HEK293 (cell line): ENCODE measurements at regions not wholly inside any gene's neighbourhood (a gene's known extent, or its start where the extent isn't known, plus 50 kb on each side); places are given as distances from the start of the nearest gene placed in this dataset.

Source experiments
- CTCF ChIA-PET: fragments of 350-600 bp; formaldehyde crosslinking; extraction: SDS; loops from one replicate; lab custom pipeline; 2021; ENCODE audit warnings: antibody characterized with exemption; lab: Yijun Ruan, JAX
- POLR2A ChIA-PET: fragments of 300-600 bp; formaldehyde crosslinking; extraction: SDS; loops from one replicate; lab custom pipeline; 2020; ENCODE audit warnings: antibody characterized with exemption, inconsistent platforms; lab: Yijun Ruan, JAX
- H3K27ac ChIP-seq: fragments of 200-500 bp; sonication (Bioruptor generic); 2 replicates; pipeline ENCODE4 v1.5.1; 2014; ENCODE audit warnings: low read depth, low read length, control low read depth, inconsistent platforms; ENCODE audit errors: extremely low read depth
- H3K36me3 ChIP-seq, 2 experiments: fragments of 200-500 bp in 1 of 2; sonication (Bioruptor generic) in 1 of 2; 1 replicate in 1 of 2; 2 replicates in 1 of 2; pipeline ENCODE4 v1.5.1; 2014 to 2017; ENCODE audit warnings: inconsistent platforms in 2 of 2, low read length in 2 of 2; ENCODE audit not compliant: control insufficient read depth in 2 of 2, insufficient read depth in 1 of 2
- H3K4me1 ChIP-seq: fragments of 200-500 bp; sonication (Bioruptor generic); 2 replicates; pipeline ENCODE4 v1.5.1; 2014; ENCODE audit warnings: mild to moderate bottlenecking, low read length, inconsistent platforms; ENCODE audit not compliant: control insufficient read depth, insufficient read depth
- H3K4me3 ChIP-seq: 2 replicates; pipeline ENCODE4 v1.5.1; 2011; ENCODE audit warnings: low read depth, mild to moderate bottlenecking, control low read depth, low read length, moderate library complexity
- H3K9me3 ChIP-seq: fragments of 200-500 bp; sonication (Bioruptor generic); 2 replicates; pipeline ENCODE4 v1.5.1; 2014; ENCODE audit warnings: low read depth, low read length, inconsistent platforms; ENCODE audit not compliant: control insufficient read depth, insufficient read depth
- GFI1B ChIP-seq: fragments of 450-650 bp; formaldehyde crosslinking; IDR thresholded peaks from 2 replicates; pipeline ENCODE4 v1.5.1; 2016; ENCODE audit warnings: missing biosample characterization, missing genetic modification characterization
- HOXC10 ChIP-seq: sonication (generic); formaldehyde crosslinking; IDR thresholded peaks from 2 replicates; pipeline ENCODE4 v1.8.1; 2023; ENCODE audit warnings: mild to moderate bottlenecking, missing genetic modification reagents
- KLF10 ChIP-seq: fragments of 450-650 bp; IDR thresholded peaks from 2 replicates; pipeline ENCODE4 v1.5.1; 2018; ENCODE audit warnings: missing biosample characterization, mild to moderate bottlenecking, missing genetic modification characterization
- REPIN1 ChIP-seq: fragments of 450-650 bp; formaldehyde crosslinking; IDR thresholded peaks from 2 replicates; pipeline ENCODE4 v1.5.1; 2017; ENCODE audit warnings: missing biosample characterization, missing genetic modification characterization, low read depth
- TCF7L2 ChIP-seq: IDR thresholded peaks from 2 replicates; pipeline ENCODE4 v1.6.1; 2011; ENCODE audit warnings: low read depth, mild to moderate bottlenecking, inconsistent platforms, low read length, moderate library complexity, borderline replicate concordance
- ZFP37 ChIP-seq: fragments of 450-650 bp; formaldehyde crosslinking; IDR thresholded peaks from 2 replicates; pipeline ENCODE4 v1.5.1; 2016; ENCODE audit warnings: missing biosample characterization, missing genetic modification characterization
- ZNF140 ChIP-seq: fragments of 450-650 bp; formaldehyde crosslinking; IDR thresholded peaks from 2 replicates; pipeline ENCODE4 v1.5.1; 2016; ENCODE audit warnings: missing biosample characterization, missing genetic modification characterization
- ZNF146 ChIP-seq: fragments of 450-650 bp; formaldehyde crosslinking; IDR thresholded peaks from 2 replicates; pipeline ENCODE4 v1.5.1; 2016; ENCODE audit warnings: missing biosample characterization, missing genetic modification characterization
- ZNF18 ChIP-seq: fragments of 450-650 bp; formaldehyde crosslinking; IDR thresholded peaks from 2 replicates; pipeline ENCODE4 v1.5.1; 2016; ENCODE audit warnings: missing biosample characterization, missing genetic modification characterization
- ZNF37A ChIP-seq: fragments of 450-650 bp; IDR thresholded peaks from 2 replicates; pipeline ENCODE4 v1.5.1; 2018; ENCODE audit warnings: missing biosample characterization, missing genetic modification characterization
- ZNF544 ChIP-seq: fragments of 450-650 bp; formaldehyde crosslinking; IDR thresholded peaks from 2 replicates; pipeline ENCODE4 v1.5.0; 2017; ENCODE audit warnings: missing biosample characterization, missing genetic modification characterization
- ZNF549 ChIP-seq: fragments of 450-650 bp; IDR thresholded peaks from 2 replicates; pipeline ENCODE4 v1.5.1; 2018; ENCODE audit warnings: missing biosample characterization, missing genetic modification characterization, mild to moderate bottlenecking, inconsistent platforms, moderate library complexity
- TF ChIP-seq, protein P1 (sequence below): fragments of 450-650 bp; formaldehyde crosslinking; IDR thresholded peaks from 2 replicates; pipeline ENCODE4 v1.5.1; 2016; ENCODE audit warnings: missing biosample characterization, missing genetic modification characterization, borderline replicate concordance
- TF ChIP-seq, protein P2 (sequence below): fragments of 450-650 bp; formaldehyde crosslinking; IDR thresholded peaks from 2 replicates; pipeline ENCODE4 v1.5.1; 2017; ENCODE audit warnings: missing biosample characterization, missing genetic modification characterization
- TF ChIP-seq, protein P3 (sequence below): fragments of 450-650 bp; formaldehyde crosslinking; IDR thresholded peaks from 2 replicates; pipeline ENCODE4 v1.5.1; 2016; ENCODE audit warnings: missing biosample characterization, missing genetic modification characterization
- TF ChIP-seq, protein P4 (sequence below): fragments of 450-650 bp; formaldehyde crosslinking; IDR thresholded peaks from 2 replicates; pipeline ENCODE4 v1.5.1; 2016; ENCODE audit warnings: missing biosample characterization, missing genetic modification characterization

- TF ChIP-seq, protein P1, sequence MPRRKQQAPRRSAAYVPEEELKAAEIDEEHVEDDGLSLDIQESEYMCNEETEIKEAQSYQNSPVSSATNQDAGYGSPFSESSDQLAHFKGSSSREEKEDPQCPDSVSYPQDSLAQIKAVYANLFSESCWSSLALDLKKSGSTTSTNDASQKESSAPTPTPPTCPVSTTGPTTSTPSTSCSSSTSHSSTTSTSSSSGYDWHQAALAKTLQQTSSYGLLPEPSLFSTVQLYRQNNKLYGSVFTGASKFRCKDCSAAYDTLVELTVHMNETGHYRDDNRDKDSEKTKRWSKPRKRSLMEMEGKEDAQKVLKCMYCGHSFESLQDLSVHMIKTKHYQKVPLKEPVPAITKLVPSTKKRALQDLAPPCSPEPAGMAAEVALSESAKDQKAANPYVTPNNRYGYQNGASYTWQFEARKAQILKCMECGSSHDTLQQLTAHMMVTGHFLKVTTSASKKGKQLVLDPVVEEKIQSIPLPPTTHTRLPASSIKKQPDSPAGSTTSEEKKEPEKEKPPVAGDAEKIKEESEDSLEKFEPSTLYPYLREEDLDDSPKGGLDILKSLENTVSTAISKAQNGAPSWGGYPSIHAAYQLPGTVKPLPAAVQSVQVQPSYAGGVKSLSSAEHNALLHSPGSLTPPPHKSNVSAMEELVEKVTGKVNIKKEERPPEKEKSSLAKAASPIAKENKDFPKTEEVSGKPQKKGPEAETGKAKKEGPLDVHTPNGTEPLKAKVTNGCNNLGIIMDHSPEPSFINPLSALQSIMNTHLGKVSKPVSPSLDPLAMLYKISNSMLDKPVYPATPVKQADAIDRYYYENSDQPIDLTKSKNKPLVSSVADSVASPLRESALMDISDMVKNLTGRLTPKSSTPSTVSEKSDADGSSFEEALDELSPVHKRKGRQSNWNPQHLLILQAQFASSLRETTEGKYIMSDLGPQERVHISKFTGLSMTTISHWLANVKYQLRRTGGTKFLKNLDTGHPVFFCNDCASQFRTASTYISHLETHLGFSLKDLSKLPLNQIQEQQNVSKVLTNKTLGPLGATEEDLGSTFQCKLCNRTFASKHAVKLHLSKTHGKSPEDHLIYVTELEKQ = no peak
- no peak for TF ChIP-seq ZFP37 (tag by site-specific recombination)
- TF ChIP-seq, all 188 proteins: peak for 0
Observed at GRCh38 chr10:53239873-53240272, 467.3 kb upstream of the MBL2 start (continued).

DNA sequence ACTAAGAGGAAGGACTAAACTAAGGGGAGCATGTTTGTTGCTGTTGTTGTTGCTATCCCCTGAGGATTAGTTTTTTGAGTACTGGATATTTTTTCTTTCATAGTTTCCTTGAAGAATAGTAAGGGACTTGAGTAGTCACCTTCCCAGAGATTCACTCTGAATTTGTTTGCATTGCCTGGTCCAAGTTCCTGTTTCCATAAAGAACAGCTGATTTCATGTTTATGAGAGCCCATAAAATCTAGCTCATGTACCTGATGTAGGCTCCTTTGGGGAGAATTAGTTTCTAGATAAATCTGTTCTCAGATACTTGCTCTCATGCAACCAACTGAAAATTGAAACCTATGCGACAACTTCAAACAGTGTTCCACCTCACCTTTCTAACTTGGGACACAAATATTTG lies 464.4 kb upstream of the MBL2 start:
- TF ChIP-seq REPIN1 (no peak), ZNF140 (tag by site-specific recombination) (no peak)
- Histone ChIP-seq H3K9me3 (no peaks in the 10 kb centered on the region), H3K4me1 (no peaks in the 10 kb centered on the region), H3K27ac (no peak overlapping the region), H3K36me3 (no peaks in the 10 kb centered on the region), H3K4me3 (no peak overlapping the region)
- CTCF ChIA-PET = interaction anchor here (0.6 kb wide), 1 partner anchor 17 kb away, joined by 4 read pairs; no protein-coding TSS in a partner anchor
- POLR2A ChIA-PET = no interaction called here

- H3K9me3 ChIP-seq = no peaks in the 10 kb centered on the region
- no peak overlapping the region for H3K27ac ChIP-seq
- no peak for TF ChIP-seq ZNF18
- TF ChIP-seq TCF7L2 = no peak
- H3K4me1 ChIP-seq = no peaks in the 10 kb centered on the region
- no peaks in the 10 kb centered on the region for H3K36me3 ChIP-seq
- H3K4me3 ChIP-seq = no peak overlapping the region
- CTCF ChIA-PET = interaction anchor here (0.7 kb wide), 1 partner anchor 51 kb away, joined by 3 read pairs; no protein-coding TSS in a partner anchor
- POLR2A ChIA-PET = no interaction called here
Observed at GRCh38 chr10:53233749-53234148, 461.2 kb upstream of the MBL2 start.

GRCh38 chr10:53230651-53231050 lies 458.1 kb upstream of the MBL2 start:
- no peaks in the 10 kb centered on the region for H3K9me3 ChIP-seq
- no peak overlapping the region for H3K4me3 ChIP-seq
- ChIA-PET CTCF (no interaction called here), POLR2A (no interaction called here)
- no peaks in the 10 kb centered on the region for H3K4me1 ChIP-seq
- no peak overlapping the region for H3K27ac ChIP-seq
- H3K36me3 ChIP-seq = no peaks in the 10 kb centered on the region
- TF ChIP-seq, protein P2, sequence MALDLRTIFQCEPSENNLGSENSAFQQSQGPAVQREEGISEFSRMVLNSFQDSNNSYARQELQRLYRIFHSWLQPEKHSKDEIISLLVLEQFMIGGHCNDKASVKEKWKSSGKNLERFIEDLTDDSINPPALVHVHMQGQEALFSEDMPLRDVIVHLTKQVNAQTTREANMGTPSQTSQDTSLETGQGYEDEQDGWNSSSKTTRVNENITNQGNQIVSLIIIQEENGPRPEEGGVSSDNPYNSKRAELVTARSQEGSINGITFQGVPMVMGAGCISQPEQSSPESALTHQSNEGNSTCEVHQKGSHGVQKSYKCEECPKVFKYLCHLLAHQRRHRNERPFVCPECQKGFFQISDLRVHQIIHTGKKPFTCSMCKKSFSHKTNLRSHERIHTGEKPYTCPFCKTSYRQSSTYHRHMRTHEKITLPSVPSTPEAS (tag by site-specific recombination) = no peak
- TF ChIP-seq ZNF549 (tag by site-specific recombination) (no peak), ZNF37A (tag by site-specific recombination) (no peak), KLF10 (tag by site-specific recombination) (no peak), ZNF544 (no peak), GFI1B (no peak), HOXC10 (CRISPR knock-in tag) (no peak), ZNF146 (tag by site-specific recombination) (no peak)
- TF ChIP-seq, protein P3, sequence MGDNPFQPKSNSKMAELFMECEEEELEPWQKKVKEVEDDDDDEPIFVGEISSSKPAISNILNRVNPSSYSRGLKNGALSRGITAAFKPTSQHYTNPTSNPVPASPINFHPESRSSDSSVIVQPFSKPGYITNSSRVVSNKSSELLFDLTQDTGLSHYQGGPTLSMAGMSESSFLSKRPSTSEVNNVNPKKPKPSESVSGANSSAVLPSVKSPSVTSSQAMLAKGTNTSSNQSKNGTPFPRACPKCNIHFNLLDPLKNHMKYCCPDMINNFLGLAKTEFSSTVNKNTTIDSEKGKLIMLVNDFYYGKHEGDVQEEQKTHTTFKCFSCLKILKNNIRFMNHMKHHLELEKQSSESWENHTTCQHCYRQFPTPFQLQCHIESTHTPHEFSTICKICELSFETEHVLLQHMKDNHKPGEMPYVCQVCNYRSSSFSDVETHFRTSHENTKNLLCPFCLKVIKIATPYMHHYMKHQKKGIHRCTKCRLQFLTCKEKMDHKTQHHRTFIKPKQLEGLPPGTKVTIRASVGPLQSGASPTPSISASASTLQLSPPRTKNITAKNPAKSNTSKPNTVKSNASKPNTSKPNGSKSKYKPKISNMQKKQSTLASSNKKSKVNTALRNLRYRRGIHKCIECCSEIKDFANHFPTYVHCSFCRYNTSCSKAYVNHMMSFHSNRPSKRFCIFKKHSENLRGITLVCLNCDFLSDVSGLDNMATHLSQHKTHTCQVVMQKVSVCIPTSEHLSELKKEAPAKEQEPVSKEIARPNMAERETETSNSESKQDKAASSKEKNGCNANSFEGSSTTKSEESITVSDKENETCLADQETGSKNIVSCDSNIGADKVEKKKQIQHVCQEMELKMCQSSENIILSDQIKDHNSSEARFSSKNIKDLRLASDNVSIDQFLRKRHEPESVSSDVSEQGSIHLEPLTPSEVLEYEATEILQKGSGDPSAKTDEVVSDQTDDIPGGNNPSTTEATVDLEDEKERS (tag by site-specific recombination) = no peak
- TF ChIP-seq, protein P4, sequence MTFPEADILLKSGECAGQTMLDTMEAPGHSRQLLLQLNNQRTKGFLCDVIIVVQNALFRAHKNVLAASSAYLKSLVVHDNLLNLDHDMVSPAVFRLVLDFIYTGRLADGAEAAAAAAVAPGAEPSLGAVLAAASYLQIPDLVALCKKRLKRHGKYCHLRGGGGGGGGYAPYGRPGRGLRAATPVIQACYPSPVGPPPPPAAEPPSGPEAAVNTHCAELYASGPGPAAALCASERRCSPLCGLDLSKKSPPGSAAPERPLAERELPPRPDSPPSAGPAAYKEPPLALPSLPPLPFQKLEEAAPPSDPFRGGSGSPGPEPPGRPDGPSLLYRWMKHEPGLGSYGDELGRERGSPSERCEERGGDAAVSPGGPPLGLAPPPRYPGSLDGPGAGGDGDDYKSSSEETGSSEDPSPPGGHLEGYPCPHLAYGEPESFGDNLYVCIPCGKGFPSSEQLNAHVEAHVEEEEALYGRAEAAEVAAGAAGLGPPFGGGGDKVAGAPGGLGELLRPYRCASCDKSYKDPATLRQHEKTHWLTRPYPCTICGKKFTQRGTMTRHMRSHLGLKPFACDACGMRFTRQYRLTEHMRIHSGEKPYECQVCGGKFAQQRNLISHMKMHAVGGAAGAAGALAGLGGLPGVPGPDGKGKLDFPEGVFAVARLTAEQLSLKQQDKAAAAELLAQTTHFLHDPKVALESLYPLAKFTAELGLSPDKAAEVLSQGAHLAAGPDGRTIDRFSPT (tag by site-specific recombination) = no peak
- TF ChIP-seq, all 188 proteins: peak for 0
